OCI-LY1 (cell line): ENCODE measurements at regions not wholly inside any gene's neighbourhood (a gene's known extent, or its start where the extent isn't known, plus 50 kb on each side); places are given as distances from the start of the nearest gene placed in this dataset.

Source experiments
- H2AFZ ChIP-seq: fragments of 200-600 bp; sonication (generic), shearing (Covaris generic); 2 replicates; pipeline ENCODE4 v1.6.0; 2014; ENCODE audit warnings: antibody characterized with exemption, mild to moderate bottlenecking, low read length
- H3F3A ChIP-seq: fragments of 200-600 bp; sonication (generic), shearing (Covaris generic); 2 replicates; pipeline ENCODE4 v1.6.0; 2014; ENCODE audit warnings: mild to moderate bottlenecking, antibody characterized with exemption, low read length, moderate library complexity; ENCODE audit not compliant: insufficient read depth
- H3K27ac ChIP-seq: fragments of 200-600 bp; sonication (generic); 2 replicates; pipeline ENCODE4 v1.5.1; 2014; ENCODE audit warnings: low read length, mixed run types, mild to moderate bottlenecking, low read depth; ENCODE audit not compliant: poor library complexity, severe bottlenecking
- H3K27me3 ChIP-seq: fragments of 200-600 bp; sonication (generic); 2 replicates; pipeline ENCODE4 v1.6.0; 2014; ENCODE audit warnings: antibody characterized with exemption, mild to moderate bottlenecking, low read length, moderate library complexity; ENCODE audit not compliant: insufficient read depth
- H3K36me3 ChIP-seq: fragments of 200-600 bp; sonication (generic); 2 replicates; pipeline ENCODE4 v1.6.1; 2014; ENCODE audit warnings: mild to moderate bottlenecking, antibody characterized with exemption, low read length, moderate library complexity, mixed read lengths; ENCODE audit not compliant: insufficient read depth
- H3K4me1 ChIP-seq: fragments of 200-600 bp; sonication (generic); 2 replicates; pipeline ENCODE4 v1.5.1; 2014; ENCODE audit warnings: mild to moderate bottlenecking, low read length, moderate library complexity; ENCODE audit not compliant: insufficient read depth, severe bottlenecking
- H3K4me2 ChIP-seq: fragments of 200-600 bp; sonication (generic), shearing (Covaris generic); 2 replicates; pipeline ENCODE4 v1.6.1; 2014; ENCODE audit warnings: low read length
- H3K4me3 ChIP-seq: fragments of 200-600 bp; sonication (generic); 2 replicates; pipeline ENCODE4 v1.5.1; 2014; ENCODE audit warnings: low read length, low read depth, mild to moderate bottlenecking, mixed read lengths; ENCODE audit not compliant: poor library complexity, severe bottlenecking
- H3K79me2 ChIP-seq: fragments of 200-600 bp; shearing (Covaris generic); 2 replicates; pipeline ENCODE4 v1.6.1; 2016; ENCODE audit warnings: mixed run types, low read length, mixed read lengths; ENCODE audit not compliant: insufficient read depth
- H3K9ac ChIP-seq: fragments of 200-600 bp; sonication (generic), shearing (Covaris generic); 2 replicates; pipeline ENCODE4 v1.6.1; 2014; ENCODE audit warnings: mild to moderate bottlenecking, low read length, mixed read lengths
- H3K9me2 ChIP-seq: fragments of 200-600 bp; sonication (generic), shearing (Covaris generic); 2 replicates; pipeline ENCODE4 v1.6.1; 2014; ENCODE audit warnings: low read depth, mild to moderate bottlenecking, low read length, mixed read lengths
- H3K9me3 ChIP-seq: fragments of 200-600 bp; shearing (Covaris generic); 2 replicates; pipeline ENCODE4 v1.6.1; 2014; ENCODE audit warnings: low read length, mixed read lengths
- H4K20me1 ChIP-seq: fragments of 200-600 bp; sonication (generic), shearing (Covaris generic); 2 replicates; pipeline ENCODE4 v1.6.0; 2016; ENCODE audit warnings: mild to moderate bottlenecking, low read length; ENCODE audit not compliant: insufficient read depth
- EZH2 ChIP-seq: fragments of 200-600 bp; sonication (generic), shearing (Covaris generic); IDR thresholded peaks from 2 replicates; pipeline ENCODE4 v1.8.0; 2017; ENCODE audit warnings: borderline replicate concordance, mixed run types, mild to moderate bottlenecking, antibody characterized with exemption, low read length, moderate library complexity, mixed read lengths
- TF ChIP-seq, protein P1 (sequence below): fragments of 200-600 bp; sonication (generic), shearing (Covaris generic); IDR thresholded peaks from 2 replicates; pipeline ENCODE4 v1.5.1; 2017; ENCODE audit warnings: mild to moderate bottlenecking, antibody characterized with exemption, low read length, moderate library complexity, mixed read lengths

DNA sequence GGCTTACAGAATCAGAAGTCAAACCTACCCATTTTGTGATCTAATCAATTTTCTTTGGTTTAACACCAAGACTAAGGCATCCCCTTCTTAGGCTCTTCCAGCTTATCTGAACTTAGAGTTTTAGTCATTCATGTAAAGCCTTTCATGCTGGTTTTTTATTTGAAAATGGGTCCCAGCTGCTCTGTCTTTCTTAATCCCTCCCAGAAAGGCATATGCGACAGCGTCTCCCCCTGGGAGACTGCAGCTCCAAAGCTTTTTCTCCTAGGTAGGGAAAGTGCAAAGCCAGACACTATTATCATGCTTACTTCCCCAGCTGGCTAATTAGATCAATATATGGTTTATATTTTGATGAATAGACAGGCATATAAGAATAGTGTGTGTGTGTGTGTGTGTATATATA, 96.6 kb upstream of the E2F7 start:
- Histone ChIP-seq H3K9me3 (no peaks in the 10 kb centered on the region), H3K79me2 (no peaks in the 10 kb centered on the region), H3K27ac (no peak overlapping the region), H3K36me3 (no peaks in the 10 kb centered on the region), H4K20me1 (no peaks in the 10 kb centered on the region), H3K9me2 (no peaks in the 10 kb centered on the region), H3K4me1 (no peaks in the 10 kb centered on the region), H3K9ac (no peak overlapping the region), H3K4me2 (no peak overlapping the region), H3F3A (no peaks in the 10 kb centered on the region), H2AFZ (no peak overlapping the region), H3K27me3 (no peaks in the 10 kb centered on the region), H3K4me3 (no peak overlapping the region)
- TF ChIP-seq, protein P1, sequence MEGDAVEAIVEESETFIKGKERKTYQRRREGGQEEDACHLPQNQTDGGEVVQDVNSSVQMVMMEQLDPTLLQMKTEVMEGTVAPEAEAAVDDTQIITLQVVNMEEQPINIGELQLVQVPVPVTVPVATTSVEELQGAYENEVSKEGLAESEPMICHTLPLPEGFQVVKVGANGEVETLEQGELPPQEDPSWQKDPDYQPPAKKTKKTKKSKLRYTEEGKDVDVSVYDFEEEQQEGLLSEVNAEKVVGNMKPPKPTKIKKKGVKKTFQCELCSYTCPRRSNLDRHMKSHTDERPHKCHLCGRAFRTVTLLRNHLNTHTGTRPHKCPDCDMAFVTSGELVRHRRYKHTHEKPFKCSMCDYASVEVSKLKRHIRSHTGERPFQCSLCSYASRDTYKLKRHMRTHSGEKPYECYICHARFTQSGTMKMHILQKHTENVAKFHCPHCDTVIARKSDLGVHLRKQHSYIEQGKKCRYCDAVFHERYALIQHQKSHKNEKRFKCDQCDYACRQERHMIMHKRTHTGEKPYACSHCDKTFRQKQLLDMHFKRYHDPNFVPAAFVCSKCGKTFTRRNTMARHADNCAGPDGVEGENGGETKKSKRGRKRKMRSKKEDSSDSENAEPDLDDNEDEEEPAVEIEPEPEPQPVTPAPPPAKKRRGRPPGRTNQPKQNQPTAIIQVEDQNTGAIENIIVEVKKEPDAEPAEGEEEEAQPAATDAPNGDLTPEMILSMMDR, result no peak
- no peak for TF ChIP-seq EZH2

DNA sequence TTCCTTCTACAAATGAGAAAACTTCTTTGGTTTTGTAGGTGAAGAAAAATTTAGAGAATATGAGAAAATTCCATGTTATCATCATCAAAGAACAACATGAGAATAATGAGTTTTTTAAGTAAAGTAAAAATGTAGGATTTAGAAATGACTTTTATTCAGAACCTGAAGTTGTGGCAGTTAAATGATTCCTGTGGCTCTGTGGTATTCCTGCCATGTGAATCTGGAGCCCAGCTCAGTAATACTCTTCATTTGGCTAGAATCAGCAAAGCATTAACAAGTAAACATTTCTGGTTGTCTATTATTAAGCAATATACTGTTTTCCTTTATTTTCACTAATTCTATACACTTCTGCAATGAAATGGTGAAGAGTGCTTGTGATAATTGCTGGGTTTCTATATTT, 95.6 kb upstream of the E2F7 start:
- Histone ChIP-seq H3K9ac (no peak overlapping the region), H3K9me3 (no peaks in the 10 kb centered on the region), H2AFZ (no peak overlapping the region), H4K20me1 (no peaks in the 10 kb centered on the region), H3K9me2 (no peaks in the 10 kb centered on the region), H3K79me2 (no peaks in the 10 kb centered on the region), H3F3A (no peaks in the 10 kb centered on the region), H3K4me2 (no peak overlapping the region), H3K27ac (no peak overlapping the region), H3K36me3 (no peaks in the 10 kb centered on the region), H3K27me3 (no peaks in the 10 kb centered on the region), H3K4me3 (no peak overlapping the region), H3K4me1 (no peaks in the 10 kb centered on the region)
- no peak for TF ChIP-seq EZH2
- TF ChIP-seq, protein P1, result no peak

GRCh38 chr12:77153706-77154105, 88.3 kb upstream of the E2F7 start:
- H3K36me3 ChIP-seq, result no peaks in the 10 kb centered on the region
- no peak for TF ChIP-seq EZH2
- TF ChIP-seq, protein P1, result no peak
- no peaks in the 10 kb centered on the region for H3K79me2 ChIP-seq
- H3K9me3 ChIP-seq, result no peaks in the 10 kb centered on the region
- H3K4me3 ChIP-seq, result no peak overlapping the region
- H3K4me2 ChIP-seq, result no peak overlapping the region
- H3K9ac ChIP-seq, result no peak overlapping the region
- H3K4me1 ChIP-seq, result no peaks in the 10 kb centered on the region
- H4K20me1 ChIP-seq, result no peaks in the 10 kb centered on the region
- no peak overlapping the region for H2AFZ ChIP-seq
- H3K9me2 ChIP-seq, result no peaks in the 10 kb centered on the region
- H3K27me3 ChIP-seq, result no peaks in the 10 kb centered on the region
- H3K27ac ChIP-seq, result no peak overlapping the region
- H3F3A ChIP-seq, result no peaks in the 10 kb centered on the region
